ENCODE measurements at regions not wholly inside any gene's neighbourhood (a gene's known extent, or its start where the extent isn't known, plus 50 kb on each side); places are given as distances from the start of the nearest gene placed in this dataset.

DNA sequence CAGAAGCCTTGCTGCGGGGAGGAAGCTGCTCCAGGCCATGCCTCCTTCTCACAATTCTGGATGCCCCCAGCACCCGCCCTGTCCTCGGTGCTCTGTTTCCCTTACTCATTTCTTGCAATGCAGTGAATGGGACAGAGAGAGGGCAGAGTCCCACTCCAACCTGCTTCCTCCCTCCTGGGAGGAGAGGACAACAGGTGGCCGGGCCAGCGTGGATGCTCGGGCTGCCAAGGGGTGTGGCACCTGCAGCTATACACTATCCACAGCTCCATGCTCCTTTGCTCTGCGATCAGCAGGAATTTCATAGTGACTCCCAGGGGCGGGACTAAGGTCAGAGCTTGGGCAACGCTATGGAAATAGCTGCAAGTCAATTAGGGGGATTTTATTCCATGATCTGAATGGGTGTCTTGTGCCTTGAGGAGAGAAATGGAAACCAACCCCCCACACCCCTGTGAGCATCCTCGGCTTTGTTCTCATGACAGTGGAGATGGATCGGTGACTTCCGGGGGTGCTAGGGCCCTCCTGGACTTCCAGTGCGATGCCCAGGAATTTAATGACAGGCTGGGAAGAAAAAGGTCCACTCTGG, 192.5 kb downstream of the MYLK4 start:
- no peak for DNase-seq (ENCODE audit: low spot score)
- Histone ChIP-seq H3K4me3 (no peak overlapping the region), H3K27ac (no peak overlapping the region)
- TF ChIP-seq, protein P1, sequence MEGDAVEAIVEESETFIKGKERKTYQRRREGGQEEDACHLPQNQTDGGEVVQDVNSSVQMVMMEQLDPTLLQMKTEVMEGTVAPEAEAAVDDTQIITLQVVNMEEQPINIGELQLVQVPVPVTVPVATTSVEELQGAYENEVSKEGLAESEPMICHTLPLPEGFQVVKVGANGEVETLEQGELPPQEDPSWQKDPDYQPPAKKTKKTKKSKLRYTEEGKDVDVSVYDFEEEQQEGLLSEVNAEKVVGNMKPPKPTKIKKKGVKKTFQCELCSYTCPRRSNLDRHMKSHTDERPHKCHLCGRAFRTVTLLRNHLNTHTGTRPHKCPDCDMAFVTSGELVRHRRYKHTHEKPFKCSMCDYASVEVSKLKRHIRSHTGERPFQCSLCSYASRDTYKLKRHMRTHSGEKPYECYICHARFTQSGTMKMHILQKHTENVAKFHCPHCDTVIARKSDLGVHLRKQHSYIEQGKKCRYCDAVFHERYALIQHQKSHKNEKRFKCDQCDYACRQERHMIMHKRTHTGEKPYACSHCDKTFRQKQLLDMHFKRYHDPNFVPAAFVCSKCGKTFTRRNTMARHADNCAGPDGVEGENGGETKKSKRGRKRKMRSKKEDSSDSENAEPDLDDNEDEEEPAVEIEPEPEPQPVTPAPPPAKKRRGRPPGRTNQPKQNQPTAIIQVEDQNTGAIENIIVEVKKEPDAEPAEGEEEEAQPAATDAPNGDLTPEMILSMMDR (IDR thresholded peaks at IDR 0.05), result no peak

DNA sequence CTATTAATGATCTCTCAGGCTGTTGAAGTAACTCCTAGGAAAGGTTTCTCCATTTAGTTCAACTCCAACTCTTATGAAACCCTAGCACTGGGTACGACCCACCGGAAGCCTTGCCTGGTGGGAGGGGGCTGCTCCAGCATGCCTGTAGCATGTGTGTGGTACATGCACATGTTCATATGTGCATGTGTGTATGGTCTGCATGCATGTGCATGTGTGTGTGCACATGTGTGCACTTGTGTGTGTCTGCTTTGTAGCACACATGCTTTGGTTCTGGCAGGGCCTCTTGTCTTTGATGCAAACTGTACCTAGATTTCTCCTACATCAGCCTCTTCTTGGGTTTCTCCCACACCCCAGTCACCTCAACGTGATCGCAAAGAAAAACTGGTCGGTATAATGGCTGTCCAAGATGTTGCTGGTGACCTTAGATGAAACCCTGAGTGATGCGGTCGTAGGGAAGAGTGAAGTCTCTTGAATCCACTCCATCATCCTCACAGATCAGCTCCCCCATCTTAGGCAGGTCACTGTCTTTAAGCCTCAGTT, 193.5 kb downstream of the MYLK4 start:
- no peak overlapping the region for H3K27ac ChIP-seq
- no peak overlapping the region for H3K4me3 ChIP-seq
- TF ChIP-seq, protein P1 (IDR thresholded peaks at IDR 0.05), result no peak
- DNase-seq (ENCODE audit: low spot score), result no peak

DNA sequence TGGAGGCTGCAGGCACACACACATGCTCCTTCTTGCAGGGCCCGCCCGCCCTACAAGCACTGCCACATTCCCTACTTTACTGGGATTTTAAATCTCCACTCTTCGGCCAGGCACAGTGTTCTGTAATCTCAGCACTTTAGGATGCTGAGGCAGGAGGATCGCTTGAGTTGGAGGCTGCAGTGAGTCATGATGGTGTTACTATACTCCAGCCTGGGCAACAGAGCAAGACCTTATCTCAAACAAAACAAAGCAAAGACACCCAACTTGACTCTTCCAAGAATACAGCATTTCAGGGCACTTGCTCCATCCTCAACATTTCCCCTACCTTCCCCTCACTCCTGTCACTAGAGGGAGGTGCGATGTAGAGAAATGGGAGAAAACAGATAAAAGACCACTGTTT, 194.0 kb downstream of the MYLK4 start:
- Histone ChIP-seq H3K27ac (no peak overlapping the region), H3K4me3 (no peak overlapping the region)
- TF ChIP-seq, protein P1 (IDR thresholded peaks at IDR 0.05), result no peak
- no peak for DNase-seq (ENCODE audit: low spot score)

DNA sequence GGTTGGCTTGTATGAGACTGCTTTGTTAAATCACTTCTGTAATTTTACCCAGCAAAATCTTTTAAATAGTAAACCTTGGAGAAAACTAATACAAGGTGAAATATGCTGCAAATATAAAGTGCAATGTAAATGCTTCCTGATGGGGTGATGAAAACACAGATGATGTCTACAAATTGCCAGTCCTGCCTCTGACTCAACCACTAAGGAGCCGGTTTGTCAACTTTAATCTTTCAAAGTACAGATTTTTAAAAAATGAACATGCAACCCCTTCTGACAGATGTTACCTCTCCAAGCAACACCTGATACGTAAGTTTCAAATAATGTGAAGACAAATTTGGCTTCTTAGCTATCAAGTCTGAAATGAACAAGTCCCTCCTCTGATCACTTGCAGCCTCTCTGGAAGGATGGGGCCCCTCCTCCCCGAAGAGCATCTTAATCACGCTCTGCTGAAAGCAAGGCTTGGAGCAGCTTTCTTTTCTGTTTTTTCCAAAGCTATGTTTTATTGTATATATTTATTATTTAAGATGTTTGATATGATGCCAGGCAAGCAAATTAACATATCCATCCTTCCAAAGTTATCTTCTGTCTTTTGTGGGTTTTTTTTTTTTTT, 196.0 kb downstream of the MYLK4 start:
- TF ChIP-seq, protein P1 (IDR thresholded peaks at IDR 0.05), result no peak
- H3K27ac ChIP-seq, result no peak overlapping the region
- no peak for DNase-seq (ENCODE audit: low spot score)

DNA sequence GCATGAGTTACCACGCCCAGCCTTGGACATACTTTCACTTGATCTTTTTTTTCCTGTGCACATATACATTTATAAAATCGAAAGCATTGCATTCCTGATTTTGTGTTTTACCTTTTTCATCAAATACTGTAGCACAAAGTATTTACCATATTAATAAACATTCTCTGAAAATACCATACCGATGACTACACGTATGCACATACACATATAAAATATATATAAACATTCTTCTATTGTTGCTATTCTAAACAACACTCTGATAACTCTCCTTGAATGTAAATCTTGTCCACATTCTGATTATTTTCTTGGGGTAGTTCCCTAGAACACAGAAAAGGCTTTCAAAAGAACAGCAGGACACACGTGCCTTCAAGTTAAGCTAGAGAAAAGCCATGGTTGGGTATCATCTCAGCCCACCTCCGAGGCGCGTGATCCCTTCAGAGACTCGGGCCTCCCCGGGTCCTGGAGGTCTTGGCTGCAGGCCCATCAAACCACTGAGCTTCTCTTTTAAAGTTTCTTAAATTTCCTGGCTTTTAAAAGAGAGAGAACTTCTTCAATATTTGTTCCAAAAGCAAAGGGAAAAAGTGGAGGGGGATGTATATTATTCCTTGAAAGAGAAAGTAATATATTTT, 198.1 kb downstream of the MYLK4 start:
- TF ChIP-seq, protein P1 (IDR thresholded peaks at IDR 0.05), result no peak
- DNase-seq (ENCODE audit: low spot score), result no peak
- no peak overlapping the region for H3K27ac ChIP-seq

More for the DNA sequence above, 196.0 kb downstream of the MYLK4 start:
- H3K4me3 ChIP-seq, result no peak overlapping the region

DNA sequence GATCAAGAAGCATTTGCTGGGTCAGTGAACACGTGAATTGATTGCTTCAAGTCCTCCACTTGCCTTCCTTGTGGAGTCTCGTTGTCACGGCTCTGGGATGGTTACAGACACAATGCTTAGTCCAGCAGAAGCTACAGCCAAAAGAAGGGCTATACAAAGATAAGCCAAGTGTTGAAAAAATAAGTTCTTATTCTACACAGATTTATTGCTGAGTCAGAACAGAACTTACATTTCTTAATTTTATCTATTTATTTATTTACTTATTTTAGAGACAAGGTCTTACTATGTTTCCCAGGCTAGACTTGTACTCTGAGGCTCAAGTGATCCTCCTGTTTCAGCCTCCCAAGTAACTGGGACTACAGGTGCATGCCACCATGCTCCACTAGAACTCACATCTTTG, 199.0 kb downstream of the MYLK4 start:
- no peak overlapping the region for H3K27ac ChIP-seq
- DNase-seq (ENCODE audit: low spot score), result no peak
- H3K4me3 ChIP-seq, result no peak overlapping the region
- TF ChIP-seq, protein P1 (IDR thresholded peaks at IDR 0.05), result no peak

More for the DNA sequence above, 198.1 kb downstream of the MYLK4 start:
- H3K4me3 ChIP-seq, result no peak overlapping the region

Data from coronary artery (tissue), 2 donors.